Fibroblast of villous mesenchyme (primary cell): ENCODE measurements at regions not wholly inside any gene's neighbourhood (a gene's known extent, or its start where the extent isn't known, plus 50 kb on each side); places are given as distances from the start of the nearest gene placed in this dataset.

Experiments
- DNase-seq: peaks from one replicate; pipeline ENCODE4 v3.0.0-alpha.2; 2010; ENCODE audit warnings: low read depth
- H3K4me3 ChIP-seq: 2 replicates; pipeline ENCODE4 v1.5.1; 2011; ENCODE audit warnings: low read depth, mild to moderate bottlenecking, low read length
- CTCF ChIP-seq: IDR thresholded peaks from 2 replicates; pipeline ENCODE4 v1.5.1; 2012; ENCODE audit warnings: low read depth, mild to moderate bottlenecking, low read length; ENCODE audit not compliant: insufficient read depth

DNA sequence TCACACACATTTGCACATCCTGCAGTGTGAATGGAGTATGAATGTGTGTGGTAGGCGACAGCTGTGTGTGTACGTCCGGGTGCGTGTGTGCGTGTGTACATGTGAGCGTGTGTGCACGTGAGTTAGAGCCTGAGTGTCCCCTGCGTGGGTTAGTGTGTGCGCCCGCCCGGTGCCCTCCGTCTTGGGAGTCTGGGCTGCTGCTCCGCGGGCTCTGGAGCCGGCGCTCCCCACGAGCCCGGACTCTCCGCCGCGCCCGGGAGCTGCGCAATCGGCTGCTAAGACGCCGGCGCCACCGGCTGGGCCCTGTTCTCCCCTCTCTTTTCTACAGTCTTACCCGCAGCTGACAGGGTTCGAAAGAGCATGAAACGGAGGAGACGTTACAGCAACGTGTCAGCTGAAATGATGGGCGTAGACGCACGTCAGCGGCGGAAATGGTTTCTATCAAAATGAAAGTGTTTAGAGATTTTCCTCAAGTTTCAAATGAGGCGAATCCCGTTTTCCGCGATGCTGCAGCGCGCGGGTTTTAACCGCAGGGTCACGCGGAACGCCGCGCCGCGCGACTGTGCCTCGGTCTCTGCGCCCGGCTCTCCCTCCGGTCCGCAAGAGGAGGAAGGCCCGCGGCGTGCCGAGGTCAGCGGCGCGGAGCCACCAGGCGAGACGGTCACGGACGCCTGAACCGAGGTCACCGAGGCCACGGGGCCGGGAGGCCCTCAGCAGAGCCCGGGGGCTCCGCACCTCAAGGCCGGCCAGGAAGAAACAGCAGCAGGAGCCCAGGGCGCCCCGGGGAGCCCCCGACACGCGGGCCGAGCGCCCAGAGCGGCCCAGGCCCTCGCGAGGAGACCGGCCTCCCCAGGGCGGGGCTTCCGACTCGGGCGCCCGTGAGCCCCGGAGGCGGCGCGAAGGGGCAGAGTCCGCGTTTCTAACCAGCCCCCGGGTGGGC is 95.3 kb upstream of the BHLHE23 start:
- DNase-seq = peak; percentile 42
- peak overlapping the region; percentile 63 for H3K4me3 ChIP-seq
- no peak for TF ChIP-seq CTCF

DNA sequence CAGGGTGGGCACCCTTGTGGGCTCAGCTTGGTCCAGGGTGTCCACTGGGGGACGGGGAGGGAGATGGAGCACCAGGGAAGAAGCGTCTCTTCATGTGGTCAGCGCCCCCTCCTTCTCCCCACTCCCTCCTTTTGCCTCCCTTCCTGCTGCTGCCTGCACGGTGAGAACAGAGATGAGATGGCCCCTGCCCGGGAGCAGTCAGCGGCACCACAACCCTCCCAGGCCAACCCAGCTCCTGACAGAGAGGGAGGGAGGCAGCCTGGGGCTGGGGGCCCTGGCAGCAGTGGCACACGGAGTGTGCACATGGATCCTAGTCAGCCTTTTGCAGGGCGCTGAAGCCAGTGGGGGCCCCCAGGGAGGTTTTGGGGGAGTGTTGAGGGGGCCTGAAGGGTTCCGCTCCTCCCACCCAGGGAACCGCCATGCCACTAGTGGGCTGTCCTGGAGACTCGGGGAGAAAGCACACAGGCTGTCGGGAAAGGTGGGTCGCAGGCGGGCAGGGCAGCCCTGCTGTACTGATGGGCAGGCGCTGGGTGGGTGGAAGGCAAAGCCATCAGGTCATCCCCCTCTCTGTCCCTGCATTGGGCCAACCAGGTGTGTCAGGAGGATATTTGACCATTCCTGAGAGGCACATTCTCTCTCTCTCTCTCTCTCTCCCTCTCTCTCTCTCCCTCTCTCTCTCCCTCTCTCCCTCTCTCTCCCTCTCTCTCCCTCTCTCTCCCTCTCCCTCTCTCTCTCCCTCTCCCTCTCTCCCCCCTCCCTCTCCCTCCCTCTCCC is 94.3 kb upstream of the BHLHE23 start:
- DNase-seq = no peak
- no peak overlapping the region for H3K4me3 ChIP-seq
- TF ChIP-seq CTCF = no peak

- no peak for DNase-seq
- no peak for TF ChIP-seq CTCF
Observed at GRCh38 chr20:63100174-63100925, 93.6 kb upstream of the BHLHE23 start.

DNA sequence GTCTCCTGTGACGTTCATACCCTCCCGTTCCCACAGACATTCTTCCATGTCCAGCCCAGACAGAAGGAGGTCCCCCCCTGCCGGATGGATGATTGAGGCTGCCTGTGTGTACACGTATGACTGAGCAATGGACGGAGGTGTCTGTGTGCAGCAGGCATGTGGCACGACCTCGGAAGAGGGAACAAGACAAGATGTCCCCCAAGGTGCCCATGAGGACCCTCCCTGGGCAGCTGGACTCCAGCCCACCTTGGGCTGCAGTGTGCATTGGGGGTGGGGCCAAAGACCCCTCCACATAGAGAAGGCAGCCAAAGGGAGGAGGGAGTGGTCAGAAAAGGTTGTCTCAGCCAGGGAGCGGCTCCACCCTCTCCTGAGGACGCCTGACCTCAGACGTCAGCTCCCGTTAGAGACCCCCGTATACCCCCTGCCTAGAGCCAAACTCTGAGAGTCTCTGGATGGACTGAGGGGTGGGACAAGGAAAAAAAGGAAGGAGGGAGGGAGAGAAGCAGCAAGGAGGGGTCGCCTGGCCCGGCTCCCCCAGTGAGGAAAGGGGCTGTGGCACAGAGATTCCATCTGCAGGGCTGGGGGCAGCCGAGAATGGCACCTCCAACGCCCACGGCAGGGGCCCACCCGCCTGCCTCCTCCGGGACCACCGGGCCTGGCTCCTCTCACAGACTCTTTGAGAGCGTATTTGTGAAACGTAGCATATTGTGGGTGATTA is 92.9 kb upstream of the BHLHE23 start:
- no peak for TF ChIP-seq CTCF
- no peak overlapping the region for H3K4me3 ChIP-seq
- no peak for DNase-seq

More at GRCh38 chr20:63100174-63100925, 93.6 kb upstream of the BHLHE23 start:
- no peak overlapping the region for H3K4me3 ChIP-seq

DNA sequence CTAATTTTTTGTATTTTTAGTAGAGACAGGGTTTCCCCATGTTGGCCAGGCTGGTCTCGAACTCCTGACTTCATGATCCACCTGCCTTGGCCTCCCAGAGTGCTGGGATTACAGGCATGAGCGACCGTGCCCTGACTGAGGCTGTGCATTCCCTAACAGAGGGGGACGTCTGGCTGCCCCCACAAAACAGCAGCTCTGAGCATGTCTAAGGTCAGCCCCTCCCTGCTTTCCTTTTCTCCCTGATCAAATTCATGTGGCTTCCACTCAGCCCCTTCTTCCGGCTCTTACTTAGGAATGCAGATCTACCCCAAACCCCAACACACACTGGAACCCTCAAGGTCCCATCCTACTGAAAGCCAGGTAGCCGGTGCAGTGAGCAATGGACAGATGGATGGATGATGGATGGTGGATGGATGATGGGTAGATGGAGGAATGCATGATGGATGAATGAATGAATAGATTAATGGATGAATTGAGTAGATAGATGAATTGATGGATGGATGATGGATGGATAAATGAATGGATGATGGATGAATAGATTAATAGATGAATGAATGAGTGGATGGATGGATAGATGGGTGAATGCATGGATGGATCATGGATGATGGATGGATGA is 91.5 kb upstream of the BHLHE23 start:
- no peak for DNase-seq
- no peak for TF ChIP-seq CTCF
- no peak overlapping the region for H3K4me3 ChIP-seq
